Neural crest cell (in vitro differentiated cells): ENCODE measurements at regions not wholly inside any gene's neighbourhood (a gene's known extent, or its start where the extent isn't known, plus 50 kb on each side); places are given as distances from the start of the nearest gene placed in this dataset.

Source experiments
- DNase-seq: peaks from one replicate; pipeline ENCODE4 v3.0.0; 2021; ENCODE audit warnings: low read depth, mixed read lengths, low spot score
- H3K27ac Mint-ChIP-seq: one replicate; pipeline ENCODE4 v1.8.0; 2021; ENCODE audit warnings: mild to moderate bottlenecking, mixed read lengths; ENCODE audit not compliant: unreplicated experiment
- H3K27me3 Mint-ChIP-seq: 2 replicates; pipeline ENCODE4 v1.8.0; 2021; ENCODE audit warnings: low read depth, mild to moderate bottlenecking, mixed read lengths
- H3K36me3 Mint-ChIP-seq: 2 replicates; pipeline ENCODE4 v1.8.0; 2021; ENCODE audit warnings: low read depth, mild to moderate bottlenecking, mixed read lengths
- H3K4me1 Mint-ChIP-seq: 2 replicates; pipeline ENCODE4 v1.8.0; 2021; ENCODE audit warnings: mixed read lengths
- H3K4me3 Mint-ChIP-seq: one replicate; pipeline ENCODE4 v1.8.0; 2021; ENCODE audit warnings: mild to moderate bottlenecking, mixed read lengths
- H3K9me3 Mint-ChIP-seq: 2 replicates; pipeline ENCODE4 v1.8.0; 2021; ENCODE audit warnings: mixed read lengths
- TF ChIP-seq, protein P1 (sequence below): fragments of 200-600 bp; sonication (generic); conservative IDR thresholded peaks from 2 replicates; pipeline ENCODE4 v1.5.0; 2021; ENCODE audit warnings: antibody characterized with exemption, mild to moderate bottlenecking

- H3K27me3 Mint-ChIP-seq = peaks cover 6% of the 10 kb centered on the region
- TF ChIP-seq, protein P1, sequence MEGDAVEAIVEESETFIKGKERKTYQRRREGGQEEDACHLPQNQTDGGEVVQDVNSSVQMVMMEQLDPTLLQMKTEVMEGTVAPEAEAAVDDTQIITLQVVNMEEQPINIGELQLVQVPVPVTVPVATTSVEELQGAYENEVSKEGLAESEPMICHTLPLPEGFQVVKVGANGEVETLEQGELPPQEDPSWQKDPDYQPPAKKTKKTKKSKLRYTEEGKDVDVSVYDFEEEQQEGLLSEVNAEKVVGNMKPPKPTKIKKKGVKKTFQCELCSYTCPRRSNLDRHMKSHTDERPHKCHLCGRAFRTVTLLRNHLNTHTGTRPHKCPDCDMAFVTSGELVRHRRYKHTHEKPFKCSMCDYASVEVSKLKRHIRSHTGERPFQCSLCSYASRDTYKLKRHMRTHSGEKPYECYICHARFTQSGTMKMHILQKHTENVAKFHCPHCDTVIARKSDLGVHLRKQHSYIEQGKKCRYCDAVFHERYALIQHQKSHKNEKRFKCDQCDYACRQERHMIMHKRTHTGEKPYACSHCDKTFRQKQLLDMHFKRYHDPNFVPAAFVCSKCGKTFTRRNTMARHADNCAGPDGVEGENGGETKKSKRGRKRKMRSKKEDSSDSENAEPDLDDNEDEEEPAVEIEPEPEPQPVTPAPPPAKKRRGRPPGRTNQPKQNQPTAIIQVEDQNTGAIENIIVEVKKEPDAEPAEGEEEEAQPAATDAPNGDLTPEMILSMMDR = no peak
- no peak overlapping the region for H3K27ac Mint-ChIP-seq
- DNase-seq = no peak
- no peak overlapping the region for H3K4me3 Mint-ChIP-seq
- H3K4me1 Mint-ChIP-seq = no peaks in the 10 kb centered on the region
- H3K36me3 Mint-ChIP-seq = no peaks in the 10 kb centered on the region
- H3K9me3 Mint-ChIP-seq = no peaks in the 10 kb centered on the region
Measured at GRCh38 chr16:55101026-55101425, 170.4 kb downstream of the IRX5 start.

GRCh38 chr16:55102077-55102476 is 171.4 kb downstream of the IRX5 start:
- no peak overlapping the region for H3K27ac Mint-ChIP-seq
- H3K9me3 Mint-ChIP-seq = no peaks in the 10 kb centered on the region
- no peaks in the 10 kb centered on the region for H3K36me3 Mint-ChIP-seq
- H3K4me3 Mint-ChIP-seq = no peak overlapping the region
- H3K4me1 Mint-ChIP-seq = no peaks in the 10 kb centered on the region
- TF ChIP-seq, protein P1 = no peak
- no peak for DNase-seq
- peaks cover 6% of the 10 kb centered on the region for H3K27me3 Mint-ChIP-seq

DNA sequence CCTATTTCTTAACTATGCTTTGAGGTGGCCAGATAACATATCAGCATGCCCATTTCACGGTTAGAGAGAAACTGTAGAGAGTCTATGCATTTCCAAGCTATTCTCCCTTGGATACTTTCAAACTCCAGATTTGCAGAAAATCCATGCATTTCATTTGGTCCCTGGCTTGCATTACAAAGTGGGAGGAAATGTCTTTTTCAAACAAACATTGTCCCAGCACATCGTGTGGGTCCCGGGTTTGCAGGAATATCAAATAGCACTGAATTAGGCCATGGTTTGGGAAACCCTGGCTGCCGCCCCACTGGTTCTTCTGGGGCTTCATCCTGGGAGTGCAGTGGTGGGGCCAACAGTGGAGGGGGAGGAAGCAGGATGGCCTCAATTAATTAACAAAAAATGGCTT is 171.9 kb downstream of the IRX5 start:
- no peaks in the 10 kb centered on the region for H3K4me1 Mint-ChIP-seq
- no peaks in the 10 kb centered on the region for H3K9me3 Mint-ChIP-seq
- no peaks in the 10 kb centered on the region for H3K36me3 Mint-ChIP-seq
- TF ChIP-seq, protein P1 = no peak
- H3K27ac Mint-ChIP-seq = no peak overlapping the region
- DNase-seq = no peak
- no peak overlapping the region for H3K4me3 Mint-ChIP-seq
- H3K27me3 Mint-ChIP-seq = peaks cover 3% of the 10 kb centered on the region

GRCh38 chr16:55107851-55108250 is 177.2 kb downstream of the IRX5 start:
- no peak for DNase-seq
- H3K36me3 Mint-ChIP-seq = no peaks in the 10 kb centered on the region
- no peak overlapping the region for H3K27ac Mint-ChIP-seq
- no peaks in the 10 kb centered on the region for H3K9me3 Mint-ChIP-seq
- peaks cover 3% of the 10 kb centered on the region for H3K27me3 Mint-ChIP-seq
- no peak overlapping the region for H3K4me3 Mint-ChIP-seq
- no peaks in the 10 kb centered on the region for H3K4me1 Mint-ChIP-seq
- TF ChIP-seq, protein P1 = no peak

DNA sequence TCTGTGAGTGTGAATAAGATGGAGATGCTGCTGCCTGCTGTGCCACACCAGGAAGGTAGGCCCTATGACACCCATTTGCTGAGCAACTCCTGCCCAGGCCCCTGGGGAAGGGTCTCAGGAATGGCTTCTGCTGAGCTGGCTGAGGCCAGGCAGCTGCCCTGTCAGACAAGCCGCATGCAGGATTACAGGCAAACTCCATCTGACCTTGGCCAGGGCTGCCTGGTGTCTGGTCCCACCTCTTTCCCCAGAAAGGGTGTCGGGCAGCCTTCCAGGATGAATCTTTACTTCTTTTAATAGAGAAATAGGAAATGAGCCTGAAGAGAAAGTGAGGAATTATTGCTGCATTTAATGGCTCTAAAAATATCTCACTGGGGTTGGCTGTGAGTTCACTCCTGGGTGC is 182.5 kb downstream of the IRX5 start:
- Mint-ChIP-seq H3K36me3 (no peaks in the 10 kb centered on the region), H3K4me1 (no peaks in the 10 kb centered on the region), H3K9me3 (no peaks in the 10 kb centered on the region), H3K4me3 (no peak overlapping the region), H3K27me3 (no peaks in the 10 kb centered on the region), H3K27ac (peak overlapping the region; percentile 67)
- TF ChIP-seq, protein P1 = no peak
- no peak for DNase-seq

DNA sequence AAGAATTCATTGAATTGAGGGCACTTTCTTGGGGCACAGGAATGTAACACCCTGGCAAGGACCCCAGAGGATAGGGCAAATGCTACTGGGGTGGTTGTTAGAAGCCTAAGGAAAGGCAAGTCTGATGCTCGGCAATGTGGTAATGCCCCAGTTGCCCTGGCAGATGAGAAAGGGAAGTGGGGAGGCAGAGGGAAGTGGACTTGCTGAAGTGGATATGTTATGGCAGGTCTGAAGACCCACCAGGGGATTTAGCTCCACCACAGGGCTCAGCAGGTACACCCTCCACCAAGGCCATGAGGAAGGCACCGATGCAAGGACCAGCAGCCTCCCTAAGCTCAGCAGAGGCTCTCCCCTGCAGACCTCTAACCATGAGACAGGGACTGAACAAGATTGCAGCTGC is 184.8 kb downstream of the IRX5 start:
- Mint-ChIP-seq H3K4me3 (no peak overlapping the region), H3K27me3 (no peaks in the 10 kb centered on the region), H3K9me3 (no peaks in the 10 kb centered on the region), H3K36me3 (no peaks in the 10 kb centered on the region), H3K4me1 (peaks cover 3% of the 10 kb centered on the region), H3K27ac (no peak overlapping the region)
- TF ChIP-seq, protein P1 = no peak
- DNase-seq = no peak
